Upper lobe of left lung (tissue), 6 donors: ENCODE measurements at regions not wholly inside any gene's neighbourhood (a gene's known extent, or its start where the extent isn't known, plus 50 kb on each side); places are given as distances from the start of the nearest gene placed in this dataset.

Source experiments
- ATAC-seq, 2 donors: fragments of 200-7000 bp; cut with Tn5 transposase; one replicate each; pipeline ENCODE4 v1.9.1; 2022; ENCODE audit warnings: mild to moderate bottlenecking in 2 of 2, moderate library complexity in 2 of 2; ENCODE audit not compliant: low FRiP score in 2 of 2
- DNase-seq, 2 donors: peaks; one replicate each; pipeline ENCODE4 v3.0.0-alpha.2; 2019 to 2020
- H3K27ac ChIP-seq, 4 donors: fragments of 200-600 bp; sonication (generic); one replicate each; pipeline ENCODE4 v1.5.1; 2016 to 2019
- H3K27me3 ChIP-seq, 4 donors: fragments of 200-600 bp; sonication (generic); one replicate each; pipeline ENCODE4 v1.5.1; 2017 to 2019
- H3K36me3 ChIP-seq, 4 donors: fragments of 200-600 bp; sonication (generic); one replicate each; pipeline ENCODE4 v1.5.1; 2016 to 2019
- H3K4me1 ChIP-seq, 4 donors: fragments of 200-600 bp; sonication (generic); one replicate each; pipeline ENCODE4 v1.5.1; 2018 to 2019
- H3K4me3 ChIP-seq, 4 donors: fragments of 200-600 bp; sonication (generic); one replicate each; pipeline ENCODE4 v1.5.1; 2017 to 2019; ENCODE audit warnings: mild to moderate bottlenecking in 2 of 4, moderate library complexity in 1 of 4
- H3K9me3 ChIP-seq, 4 donors: fragments of 200-600 bp; sonication (generic); one replicate each; pipeline ENCODE4 v1.5.1; 2018 to 2019
- CTCF ChIP-seq, 6 experiments: fragments of 450-650 bp in 4 of 6; fragments of 200-600 bp in 2 of 6; sonication (generic) in 2 of 6; IDR thresholded peaks; one replicate each; pipeline ENCODE4 v1.5.1; 2016 to 2019; ENCODE audit warnings: antibody characterized with exemption in 6 of 6
- EP300 ChIP-seq, 4 donors: sonication (generic); formaldehyde crosslinking; IDR thresholded peaks; one replicate each; pipeline ENCODE4 v1.5.1; 2017; ENCODE audit warnings: antibody characterized with exemption in 4 of 4, control low read depth in 2 of 4
- POLR2A ChIP-seq, 4 donors: fragments of 450-650 bp; IDR thresholded peaks; one replicate each; pipeline ENCODE4 v1.5.1; 2016 to 2017; ENCODE audit warnings: antibody characterized with exemption in 4 of 4, mild to moderate bottlenecking in 2 of 4
- POLR2AphosphoS5 ChIP-seq, 2 donors: sonication (generic); formaldehyde crosslinking; IDR thresholded peaks; one replicate each; pipeline ENCODE4 v1.5.1; 2017; ENCODE audit warnings: antibody characterized with exemption in 2 of 2
- WGBS, 2 donors: methylation state at CpG; one replicate each; pipeline ENCODE4 v1.1.5; 2017 to 2018; 5-methylcytosine and 5-hydroxymethylcytosine counted together
- donor health status: DM: no; HTN: no; CAD: no; lungs with moderate emphysema.
- donor health status: DM: no; HTN: yes; CAD: no; lungs with severe emphysema.

GRCh38 chr2:58908501-58909154, 667.5 kb upstream of the FANCL start:
- TF ChIP-seq POLR2AphosphoS5 (IDR thresholded peaks at IDR 0.05) (no peak), POLR2A (IDR thresholded peaks at IDR 0.05) (no peak), EP300 (IDR thresholded peaks at IDR 0.05) (no peak), CTCF (IDR thresholded peaks at IDR 0.05) (no peak)
- Histone ChIP-seq H3K27ac (no peak overlapping the region), H3K4me1 (no peaks in the 10 kb centered on the region), H3K27me3 (no peaks in the 10 kb centered on the region), H3K36me3 (no peaks in the 10 kb centered on the region), H3K9me3 (no peaks in the 10 kb centered on the region), H3K4me3 (no peak overlapping the region)
- no peak for DNase-seq
- ATAC-seq = no peak
- WGBS, 2 donors = 42% methylated on average over 2 of the region's 2 CpGs

GRCh38 chr2:58907644-58908043, 666.5 kb upstream of the FANCL start:
- 85 to 97% methylated on average over 1 of the region's 1 CpG for WGBS, 2 donors
- no peaks in the 10 kb centered on the region for H3K27me3 ChIP-seq
- TF ChIP-seq EP300 (IDR thresholded peaks at IDR 0.05) = no peak
- no peak for TF ChIP-seq CTCF (IDR thresholded peaks at IDR 0.05)
- no peak for TF ChIP-seq POLR2A (IDR thresholded peaks at IDR 0.05)
- no peak for TF ChIP-seq POLR2AphosphoS5 (IDR thresholded peaks at IDR 0.05)
- no peaks in the 10 kb centered on the region for H3K4me1 ChIP-seq
- H3K27ac ChIP-seq = no peak overlapping the region
- no peaks in the 10 kb centered on the region for H3K36me3 ChIP-seq
- ATAC-seq (no peak), DNase-seq (no peak)
- no peaks in the 10 kb centered on the region for H3K9me3 ChIP-seq
- H3K4me3 ChIP-seq = no peak overlapping the region

- Histone ChIP-seq H3K4me3 (no peak overlapping the region), H3K27me3 (no peaks in the 10 kb centered on the region), H3K9me3 (no peaks in the 10 kb centered on the region), H3K27ac (no peak overlapping the region), H3K36me3 (no peaks in the 10 kb centered on the region), H3K4me1 (no peaks in the 10 kb centered on the region)
- no peak for ATAC-seq
- DNase-seq = no peak
- TF ChIP-seq POLR2AphosphoS5 (IDR thresholded peaks at IDR 0.05) = no peak
- TF ChIP-seq POLR2A (IDR thresholded peaks at IDR 0.05) = no peak
- TF ChIP-seq EP300 (IDR thresholded peaks at IDR 0.05) = no peak
- TF ChIP-seq CTCF (IDR thresholded peaks at IDR 0.05) = no peak
- 69% methylated on average over 7 of the region's 7 CpGs for WGBS, 2 donors
Measured at GRCh38 chr2:58906081-58906645, 665.0 kb upstream of the FANCL start.

GRCh38 chr2:58904095-58904494, 663.0 kb upstream of the FANCL start:
- DNase-seq = no peak
- WGBS, 2 donors = 77% methylated on average over 1 of the region's 1 CpG
- no peak for ATAC-seq

More at GRCh38 chr2:58904095-58904494, 663.0 kb upstream of the FANCL start:
- TF ChIP-seq POLR2AphosphoS5 (IDR thresholded peaks at IDR 0.05) (no peak), CTCF (IDR thresholded peaks at IDR 0.05) (no peak), EP300 (IDR thresholded peaks at IDR 0.05) (no peak), POLR2A (IDR thresholded peaks at IDR 0.05) (no peak)
- Histone ChIP-seq H3K9me3 (no peaks in the 10 kb centered on the region), H3K4me3 (no peak overlapping the region), H3K4me1 (no peaks in the 10 kb centered on the region), H3K27ac (no peak overlapping the region), H3K27me3 (no peaks in the 10 kb centered on the region), H3K36me3 (no peaks in the 10 kb centered on the region)
